Caco-2 (cell line): ENCODE measurements at regions not wholly inside any gene's neighbourhood (a gene's known extent, or its start where the extent isn't known, plus 50 kb on each side); places are given as distances from the start of the nearest gene placed in this dataset.

ENCODE experiments used
- BruUV-seq: library from RNA; stranded (reverse); fragments of 400-500 nt; replicated peaks from 2 replicates; lab custom pipeline; 2021; lab: Mats Ljungman, UMichigan
- CTCF ChIA-PET: fragments of 300-600 bp; sonication (Branson Sonifier 250); formaldehyde crosslinking; loops from one replicate; lab custom pipeline; 2022; ENCODE audit warnings: antibody characterized with exemption; lab: Charles Lee
- POLR2A ChIA-PET: fragments of 300-600 bp; sonication (Branson Sonifier 250); formaldehyde crosslinking; loops from one replicate; lab custom pipeline; 2022; ENCODE audit warnings: antibody characterized with exemption; lab: Charles Lee
- DNase-seq, 2 experiments: peaks; one replicate each; pipeline versions ENCODE4 v3.0.0 to v3.0.0-alpha.2; 2020 to 2022
- H3K27me3 ChIP-seq: replicated peaks from 2 replicates; pipeline ENCODE4 v1.6.0; 2011; ENCODE audit warnings: low read length; ENCODE audit not compliant: control insufficient read depth, insufficient read depth
- H3K36me3 ChIP-seq: 2 replicates; pipeline ENCODE4 v1.5.1; 2011; ENCODE audit warnings: low read length; ENCODE audit not compliant: control insufficient read depth, insufficient read depth
- H3K4me1 ChIP-seq: fragments of 250-450 bp; sonication (Bioruptor Pico); 2 replicates; pipeline ENCODE4 v1.5.1; 2020; ENCODE audit warnings: mild to moderate bottlenecking
- H3K4me3 ChIP-seq: 2 replicates; pipeline ENCODE4 v1.5.1; 2011; ENCODE audit warnings: low read depth, mild to moderate bottlenecking, control low read depth, low read length
- H3K9me3 ChIP-seq: fragments of 250-450 bp; sonication (Bioruptor Pico); 2 replicates; pipeline ENCODE4 v1.5.1; 2020; ENCODE audit warnings: mild to moderate bottlenecking, moderate library complexity
- H3K27ac Mint-ChIP-seq: one replicate; pipeline ENCODE4 v1.8.0; 2022; ENCODE audit warnings: mixed read lengths; ENCODE audit not compliant: unreplicated experiment
- H3K27me3 Mint-ChIP-seq: one replicate; pipeline ENCODE4 v1.8.0; 2022; ENCODE audit warnings: mixed read lengths; ENCODE audit not compliant: insufficient read depth, unreplicated experiment
- H3K36me3 Mint-ChIP-seq: one replicate; pipeline ENCODE4 v1.8.0; 2022; ENCODE audit warnings: mild to moderate bottlenecking, mixed read lengths; ENCODE audit not compliant: insufficient read depth, unreplicated experiment
- H3K4me1 Mint-ChIP-seq: one replicate; pipeline ENCODE4 v1.8.0; 2022; ENCODE audit warnings: low read depth, mixed read lengths; ENCODE audit not compliant: unreplicated experiment
- H3K4me3 Mint-ChIP-seq: one replicate; pipeline ENCODE4 v1.8.0; 2022; ENCODE audit warnings: mild to moderate bottlenecking, moderate library complexity, mixed read lengths; ENCODE audit not compliant: unreplicated experiment
- H3K9me3 Mint-ChIP-seq: one replicate; pipeline ENCODE4 v1.8.0; 2022; ENCODE audit warnings: mixed read lengths; ENCODE audit not compliant: unreplicated experiment
- CTCF ChIP-seq, 2 experiments: fragments of 200-600 bp in 1 of 2; IDR thresholded peaks; 1 replicate in 1 of 2; 2 replicates in 1 of 2; pipeline versions ENCODE4 v1.5.1 to v1.8.0; 2011 to 2022; ENCODE audit warnings: antibody characterized with exemption in 1 of 2, control low read depth in 1 of 2, inconsistent platforms in 1 of 2, low read depth in 1 of 2, low read length in 1 of 2, mild to moderate bottlenecking in 1 of 2, moderate library complexity in 1 of 2; ENCODE audit not compliant: insufficient read depth in 1 of 2, severe bottlenecking in 1 of 2, unreplicated experiment in 1 of 2
- intact Hi-C: fragments of 100-400 bp; cut with micrococcal nuclease; formaldehyde crosslinking; loops from one replicate; pipeline ENCODE4 v1.10.0; 2022; ENCODE audit not compliant: unreplicated experiment

GRCh38 chr18:34117319-34117718, 107.4 kb downstream of the NOL4 start:
- ChIA-PET POLR2A (no interaction called here), CTCF (no interaction called here)
- Mint-ChIP-seq H3K4me1 (peaks cover 6% of the 10 kb centered on the region), H3K9me3 (no peaks in the 10 kb centered on the region), H3K36me3 (no peaks in the 10 kb centered on the region), H3K27ac (no peak overlapping the region), H3K4me3 (no peak overlapping the region), H3K27me3 (no peaks in the 10 kb centered on the region)
- BruUV-seq: no TSS peak
- Histone ChIP-seq H3K9me3 (no peaks in the 10 kb centered on the region), H3K36me3 (no peaks in the 10 kb centered on the region), H3K27me3 (no peaks in the 10 kb centered on the region), H3K4me1 (no peaks in the 10 kb centered on the region), H3K4me3 (no peak overlapping the region)
- TF ChIP-seq CTCF (IDR thresholded peaks at IDR 0.05; ENCODE audit: insufficient read depth in 1 of 2, low read depth in 1 of 2, low read length in 1 of 2, severe bottlenecking in 1 of 2, unreplicated experiment in 1 of 2): no peak
- DNase-seq: no peak
- intact Hi-C loops: no loop called here

GRCh38 chr18:34115409-34116081, 109.2 kb downstream of the NOL4 start:
- no peaks in the 10 kb centered on the region for H3K4me1 ChIP-seq
- intact Hi-C loops: no loop called here
- no peak overlapping the region for H3K4me3 ChIP-seq
- no peaks in the 10 kb centered on the region for H3K27me3 Mint-ChIP-seq
- H3K36me3 Mint-ChIP-seq: no peaks in the 10 kb centered on the region
- no peak for TF ChIP-seq CTCF (IDR thresholded peaks at IDR 0.05; ENCODE audit: insufficient read depth in 1 of 2, low read depth in 1 of 2, low read length in 1 of 2, severe bottlenecking in 1 of 2, unreplicated experiment in 1 of 2)
- BruUV-seq: no TSS peak
- no peak for DNase-seq
- POLR2A ChIA-PET: no interaction called here
- H3K4me1 Mint-ChIP-seq: no peaks in the 10 kb centered on the region
- no peak overlapping the region for H3K27ac Mint-ChIP-seq
- no peaks in the 10 kb centered on the region for H3K27me3 ChIP-seq
- H3K4me3 Mint-ChIP-seq: no peak overlapping the region
- CTCF ChIA-PET: no interaction called here
- no peaks in the 10 kb centered on the region for H3K9me3 Mint-ChIP-seq
- H3K9me3 ChIP-seq: no peaks in the 10 kb centered on the region
- H3K36me3 ChIP-seq: no peaks in the 10 kb centered on the region

- H3K4me1 ChIP-seq: no peaks in the 10 kb centered on the region
- Mint-ChIP-seq H3K27me3 (no peaks in the 10 kb centered on the region), H3K9me3 (no peaks in the 10 kb centered on the region), H3K27ac (no peak overlapping the region), H3K4me1 (no peaks in the 10 kb centered on the region), H3K4me3 (no peak overlapping the region), H3K36me3 (no peaks in the 10 kb centered on the region)
- no peaks in the 10 kb centered on the region for H3K36me3 ChIP-seq
- CTCF ChIA-PET: no interaction called here
- no peak for TF ChIP-seq CTCF (IDR thresholded peaks at IDR 0.05; ENCODE audit: insufficient read depth in 1 of 2, low read depth in 1 of 2, low read length in 1 of 2, severe bottlenecking in 1 of 2, unreplicated experiment in 1 of 2)
- H3K9me3 ChIP-seq: no peaks in the 10 kb centered on the region
- no peak overlapping the region for H3K4me3 ChIP-seq
- POLR2A ChIA-PET: no interaction called here
- intact Hi-C loops: no loop called here
- H3K27me3 ChIP-seq: no peaks in the 10 kb centered on the region
- no peak for DNase-seq
- BruUV-seq: no TSS peak
Observed at GRCh38 chr18:34114996-34115395, 109.7 kb downstream of the NOL4 start.
